ENCODE measurements at regions not wholly inside any gene's neighbourhood (a gene's known extent, or its start where the extent isn't known, plus 50 kb on each side); places are given as distances from the start of the nearest gene placed in this dataset.

DNA sequence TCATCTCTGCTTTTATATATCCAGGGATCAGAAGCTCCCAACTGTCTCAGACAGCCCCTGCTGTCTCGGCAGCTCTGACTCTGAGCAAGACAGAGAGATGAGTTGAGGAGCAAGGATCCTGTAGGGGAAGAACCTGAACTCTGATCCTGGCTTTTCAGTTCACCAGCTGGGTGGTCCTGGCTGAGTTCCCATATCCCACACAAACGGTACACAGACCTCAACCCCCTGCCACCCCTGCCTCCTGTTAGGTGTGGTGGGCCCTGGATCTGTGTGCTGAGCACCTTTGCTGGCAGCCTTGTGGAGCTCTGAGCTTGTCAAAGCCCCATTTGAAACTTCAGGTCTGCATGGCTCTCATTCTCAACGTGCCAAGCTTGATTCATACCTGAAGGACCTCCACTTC is 54.3 kb upstream of the GPR26 start:
- TF ChIP-seq, protein P1, sequence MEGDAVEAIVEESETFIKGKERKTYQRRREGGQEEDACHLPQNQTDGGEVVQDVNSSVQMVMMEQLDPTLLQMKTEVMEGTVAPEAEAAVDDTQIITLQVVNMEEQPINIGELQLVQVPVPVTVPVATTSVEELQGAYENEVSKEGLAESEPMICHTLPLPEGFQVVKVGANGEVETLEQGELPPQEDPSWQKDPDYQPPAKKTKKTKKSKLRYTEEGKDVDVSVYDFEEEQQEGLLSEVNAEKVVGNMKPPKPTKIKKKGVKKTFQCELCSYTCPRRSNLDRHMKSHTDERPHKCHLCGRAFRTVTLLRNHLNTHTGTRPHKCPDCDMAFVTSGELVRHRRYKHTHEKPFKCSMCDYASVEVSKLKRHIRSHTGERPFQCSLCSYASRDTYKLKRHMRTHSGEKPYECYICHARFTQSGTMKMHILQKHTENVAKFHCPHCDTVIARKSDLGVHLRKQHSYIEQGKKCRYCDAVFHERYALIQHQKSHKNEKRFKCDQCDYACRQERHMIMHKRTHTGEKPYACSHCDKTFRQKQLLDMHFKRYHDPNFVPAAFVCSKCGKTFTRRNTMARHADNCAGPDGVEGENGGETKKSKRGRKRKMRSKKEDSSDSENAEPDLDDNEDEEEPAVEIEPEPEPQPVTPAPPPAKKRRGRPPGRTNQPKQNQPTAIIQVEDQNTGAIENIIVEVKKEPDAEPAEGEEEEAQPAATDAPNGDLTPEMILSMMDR (IDR thresholded peaks at IDR 0.05) = no peak
- no peak for TF ChIP-seq POLR2A (IDR thresholded peaks at IDR 0.05)
